ENCODE measurements at regions not wholly inside any gene's neighbourhood (a gene's known extent, or its start where the extent isn't known, plus 50 kb on each side); places are given as distances from the start of the nearest gene placed in this dataset.

- TF ChIP-seq EZH2phosphoT487 (IDR thresholded peaks at IDR 0.05; ENCODE audit: borderline replicate concordance, low read length) (no peak), CTCF (conservative IDR thresholded peaks at IDR 0.05; ENCODE audit: low read depth, low read length) (no peak)
Measured at GRCh38 chr6:121584586-121585369, 149.3 kb downstream of the GJA1 start.

Data from PC-3 (cell line).